A673 (cell line): ENCODE measurements at regions not wholly inside any gene's neighbourhood (a gene's known extent, or its start where the extent isn't known, plus 50 kb on each side); places are given as distances from the start of the nearest gene placed in this dataset.

Experiments
- BruUV-seq: library from RNA; stranded (reverse); fragments of 400-500 nt; replicated peaks from 2 replicates; lab custom pipeline; 2021; lab: Mats Ljungman, UMichigan
- CTCF ChIA-PET: fragments of 300-600 bp; sonication (Branson Sonifier 250); formaldehyde crosslinking; loops from one replicate; lab custom pipeline; 2022; ENCODE audit warnings: antibody characterized with exemption; lab: Charles Lee
- POLR2A ChIA-PET: fragments of 300-600 bp; sonication (Branson Sonifier 250); formaldehyde crosslinking; loops from one replicate; lab custom pipeline; 2022; ENCODE audit warnings: antibody characterized with exemption; ENCODE audit not compliant: low non-redundant PET; lab: Charles Lee
- DNase-seq: peaks from one replicate; pipeline ENCODE4 v3.0.0-alpha.2; 2015; ENCODE audit warnings: low spot score
- H3K27ac ChIP-seq: fragments of 200-600 bp; sonication (generic); 2 replicates; pipeline ENCODE4 v1.5.1; 2016; ENCODE audit warnings: mixed run types, low read depth, mild to moderate bottlenecking, mixed read lengths, antibody characterized with exemption, low read length; ENCODE audit not compliant: poor library complexity, severe bottlenecking
- H3K27me3 ChIP-seq: fragments of 200-600 bp; sonication (generic); replicated peaks from 2 replicates; pipeline ENCODE4 v1.6.1; 2017; ENCODE audit warnings: mixed run types, low read depth, mild to moderate bottlenecking, mixed read lengths, antibody characterized with exemption, low read length; ENCODE audit not compliant: insufficient read depth, poor library complexity
- H3K36me3 ChIP-seq: fragments of 200-600 bp; sonication (generic); 2 replicates; pipeline ENCODE4 v1.6.1; 2016; ENCODE audit warnings: mixed run types, mild to moderate bottlenecking, mixed read lengths, antibody characterized with exemption, low read length; ENCODE audit not compliant: insufficient read depth, poor library complexity, severe bottlenecking
- H3K4me1 ChIP-seq: fragments of 200-600 bp; sonication (generic); 2 replicates; pipeline ENCODE4 v1.6.1; 2017; ENCODE audit warnings: mixed run types, mild to moderate bottlenecking, mixed read lengths, antibody characterized with exemption, low read length; ENCODE audit not compliant: insufficient read depth, poor library complexity, severe bottlenecking
- H3K4me3 ChIP-seq: fragments of 200-600 bp; sonication (generic); 2 replicates; pipeline ENCODE4 v1.5.1; 2016; ENCODE audit warnings: low read depth, mixed run types, mild to moderate bottlenecking, mixed read lengths, low read length; ENCODE audit not compliant: poor library complexity, severe bottlenecking
- H3K9me3 ChIP-seq: fragments of 200-600 bp; sonication (generic); 2 replicates; pipeline ENCODE4 v1.6.1; 2016; ENCODE audit warnings: mixed run types, low read depth, mild to moderate bottlenecking, mixed read lengths, antibody characterized with exemption, low read length; ENCODE audit not compliant: poor library complexity, severe bottlenecking
- EZH2 ChIP-seq: fragments of 200-600 bp; sonication (generic); IDR thresholded peaks from 2 replicates; pipeline ENCODE4 v1.6.1; 2017; ENCODE audit warnings: borderline replicate concordance, low read depth, mild to moderate bottlenecking, mixed read lengths, antibody characterized with exemption, low read length; ENCODE audit not compliant: poor library complexity, severe bottlenecking
- intact Hi-C: fragments of 100-400 bp; cut with micrococcal nuclease; formaldehyde crosslinking; loops from one replicate; pipeline ENCODE4 v1.10.0; 2022; ENCODE audit not compliant: unreplicated experiment
- TF ChIP-seq, protein P1 (sequence below): fragments of 300-800, 200-600 bp; sonication (generic); conservative IDR thresholded peaks from 2 replicates; pipeline ENCODE4 v1.5.1; 2017; ENCODE audit warnings: low read depth, mild to moderate bottlenecking, antibody characterized with exemption, low read length, moderate library complexity, mixed read lengths

- Histone ChIP-seq H3K4me3 (no peak overlapping the region), H3K27ac (no peak overlapping the region), H3K27me3 (no peaks in the 10 kb centered on the region), H3K9me3 (no peaks in the 10 kb centered on the region), H3K4me1 (no peaks in the 10 kb centered on the region), H3K36me3 (no peaks in the 10 kb centered on the region)
- POLR2A ChIA-PET, result no interaction called here
- CTCF ChIA-PET, result no interaction called here
- BruUV-seq, result no TSS peak
- intact Hi-C loops, result no loop called here
- no peak for DNase-seq
- TF ChIP-seq EZH2, result no peak
- TF ChIP-seq, protein P1, sequence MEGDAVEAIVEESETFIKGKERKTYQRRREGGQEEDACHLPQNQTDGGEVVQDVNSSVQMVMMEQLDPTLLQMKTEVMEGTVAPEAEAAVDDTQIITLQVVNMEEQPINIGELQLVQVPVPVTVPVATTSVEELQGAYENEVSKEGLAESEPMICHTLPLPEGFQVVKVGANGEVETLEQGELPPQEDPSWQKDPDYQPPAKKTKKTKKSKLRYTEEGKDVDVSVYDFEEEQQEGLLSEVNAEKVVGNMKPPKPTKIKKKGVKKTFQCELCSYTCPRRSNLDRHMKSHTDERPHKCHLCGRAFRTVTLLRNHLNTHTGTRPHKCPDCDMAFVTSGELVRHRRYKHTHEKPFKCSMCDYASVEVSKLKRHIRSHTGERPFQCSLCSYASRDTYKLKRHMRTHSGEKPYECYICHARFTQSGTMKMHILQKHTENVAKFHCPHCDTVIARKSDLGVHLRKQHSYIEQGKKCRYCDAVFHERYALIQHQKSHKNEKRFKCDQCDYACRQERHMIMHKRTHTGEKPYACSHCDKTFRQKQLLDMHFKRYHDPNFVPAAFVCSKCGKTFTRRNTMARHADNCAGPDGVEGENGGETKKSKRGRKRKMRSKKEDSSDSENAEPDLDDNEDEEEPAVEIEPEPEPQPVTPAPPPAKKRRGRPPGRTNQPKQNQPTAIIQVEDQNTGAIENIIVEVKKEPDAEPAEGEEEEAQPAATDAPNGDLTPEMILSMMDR, result no peak
Observed at GRCh38 chr20:60877071-60877857, 374.8 kb upstream of the CDH4 start.

DNA sequence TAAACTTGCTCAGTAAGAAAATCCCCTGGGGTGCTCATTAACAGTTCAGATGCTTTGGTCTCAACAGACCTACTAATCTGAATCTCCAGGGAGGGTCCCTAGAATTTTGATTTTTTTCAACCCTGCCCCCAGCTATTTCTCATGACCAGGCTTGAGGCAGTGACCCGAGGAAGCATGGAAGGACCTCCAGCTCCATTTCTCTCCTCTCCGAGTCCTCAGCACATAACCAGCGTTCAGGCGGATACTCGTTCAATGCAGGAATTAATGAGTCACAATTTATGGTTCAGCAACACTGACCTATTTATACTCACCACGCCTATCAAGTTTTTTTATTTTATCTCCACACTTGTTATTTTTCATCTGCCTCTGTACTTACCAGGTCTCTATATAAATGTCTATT lies 369.2 kb upstream of the CDH4 start:
- Histone ChIP-seq H3K36me3 (no peaks in the 10 kb centered on the region), H3K4me1 (no peaks in the 10 kb centered on the region), H3K27me3 (peaks cover 11% of the 10 kb centered on the region), H3K27ac (no peak overlapping the region), H3K4me3 (no peak overlapping the region), H3K9me3 (no peaks in the 10 kb centered on the region)
- TF ChIP-seq, protein P1, result no peak
- TF ChIP-seq EZH2, result no peak
- no peak for DNase-seq
- BruUV-seq, result no TSS peak
- POLR2A ChIA-PET, result no interaction called here
- intact Hi-C loops, result no loop called here
- CTCF ChIA-PET, result no interaction called here

DNA sequence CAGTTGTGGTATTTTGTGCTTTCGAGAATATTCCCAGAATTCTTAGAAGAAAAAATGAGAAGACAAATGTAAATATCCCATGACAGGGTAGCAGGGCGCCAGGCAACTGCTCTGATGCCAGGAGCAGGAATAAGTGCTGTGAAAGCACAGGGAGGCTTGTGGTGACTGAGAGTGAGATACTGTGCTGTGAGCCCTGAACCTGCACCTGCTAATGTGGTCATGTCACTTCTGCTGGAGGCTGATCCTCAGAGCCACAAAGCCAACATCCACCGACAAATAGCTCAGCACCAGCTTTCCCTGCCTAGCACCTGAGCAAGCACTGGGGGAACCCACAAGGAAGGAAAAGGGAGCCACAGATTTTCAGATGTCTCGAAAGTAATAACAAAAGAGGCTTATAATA lies 368.6 kb upstream of the CDH4 start:
- DNase-seq, result no peak
- no TSS peak for BruUV-seq
- intact Hi-C loops, result no loop called here
- Histone ChIP-seq H3K4me1 (no peaks in the 10 kb centered on the region), H3K27me3 (peaks cover 17% of the 10 kb centered on the region), H3K36me3 (no peaks in the 10 kb centered on the region), H3K27ac (no peak overlapping the region), H3K9me3 (no peaks in the 10 kb centered on the region), H3K4me3 (no peak overlapping the region)
- ChIA-PET POLR2A (no interaction called here), CTCF (no interaction called here)
- TF ChIP-seq, protein P1, result no peak
- no peak for TF ChIP-seq EZH2
